Small intestine (tissue), 7 donors: ENCODE measurements at regions not wholly inside any gene's neighbourhood (a gene's known extent, or its start where the extent isn't known, plus 50 kb on each side); places are given as distances from the start of the nearest gene placed in this dataset.

Source experiments
- DNase-seq, 2 donors: peaks; one replicate each; pipeline versions ENCODE4 v3.0.0 to v3.0.0-alpha.2; 2013
- FAIRE-seq: peaks from 2 replicates; lab custom pipeline; 2012; peaks lifted over from hg19 to GRCh38; lab: Jason Lieb, UNC
- H3K27ac ChIP-seq, 3 donors: one replicate each; pipeline ENCODE4 v1.5.1; 2013; ENCODE audit warnings: low read length in 2 of 3, mild to moderate bottlenecking in 2 of 3, control low read depth in 1 of 3, inconsistent platforms in 1 of 3, low read depth in 1 of 3, moderate library complexity in 1 of 3
- H3K27me3 ChIP-seq, 3 donors: one replicate each; pipeline ENCODE4 v1.6.1; 2013; ENCODE audit warnings: low read length in 3 of 3, inconsistent platforms in 1 of 3; ENCODE audit not compliant: control insufficient read depth in 3 of 3, insufficient read depth in 3 of 3
- H3K36me3 ChIP-seq, 3 donors: one replicate each; pipeline ENCODE4 v1.6.1; 2013; ENCODE audit warnings: low read length in 3 of 3, inconsistent platforms in 1 of 3, low read depth in 1 of 3, mild to moderate bottlenecking in 1 of 3, moderate library complexity in 1 of 3; ENCODE audit not compliant: control insufficient read depth in 3 of 3, insufficient read depth in 2 of 3
- H3K4me1 ChIP-seq, 3 donors: one replicate each; pipeline ENCODE4 v1.6.1; 2013; ENCODE audit warnings: low read length in 2 of 3, inconsistent platforms in 1 of 3, low read depth in 1 of 3, mild to moderate bottlenecking in 1 of 3, moderate library complexity in 1 of 3; ENCODE audit not compliant: control insufficient read depth in 3 of 3, insufficient read depth in 2 of 3
- H3K4me3 ChIP-seq, 3 donors: one replicate each; pipeline ENCODE4 v1.5.1; 2013; ENCODE audit warnings: low read length in 3 of 3, control low read depth in 1 of 3, inconsistent platforms in 1 of 3, low read depth in 1 of 3, mild to moderate bottlenecking in 1 of 3, moderate library complexity in 1 of 3
- H3K9me3 ChIP-seq, 2 donors: one replicate each; pipeline ENCODE4 v1.6.1; 2013; ENCODE audit warnings: low read depth in 1 of 2, low read length in 1 of 2; ENCODE audit not compliant: control insufficient read depth in 2 of 2, insufficient read depth in 1 of 2
- WGBS, 3 donors: extraction: QIAGEN DNeasy Blood & Tissue Kit; methylation state at CpG; one replicate each; pipeline ENCODE4 v1.1.7; 2013; 5-methylcytosine and 5-hydroxymethylcytosine counted together
- donor health status: healthy with polysubstance abuse.
- donor health status: control.
- donor health status: control.
- donor health status: Bipolar disorder and iron deficiency.
- donor health status: healthy.

GRCh38 chr2:5433855-5434254 is 258.3 kb upstream of the SOX11 start:
- no peaks in the 10 kb centered on the region for H3K36me3 ChIP-seq
- H3K4me3 ChIP-seq = no peak overlapping the region
- no peaks in the 10 kb centered on the region for H3K27me3 ChIP-seq
- no peaks in the 10 kb centered on the region for H3K9me3 ChIP-seq
- no peak overlapping the region for H3K27ac ChIP-seq
- WGBS, 3 donors = 5 to 27% (median 20%) methylated on average over 2 of the region's 2 CpGs
- DNase-seq (no peak), FAIRE-seq (no peak)
- no peaks in the 10 kb centered on the region for H3K4me1 ChIP-seq

DNA sequence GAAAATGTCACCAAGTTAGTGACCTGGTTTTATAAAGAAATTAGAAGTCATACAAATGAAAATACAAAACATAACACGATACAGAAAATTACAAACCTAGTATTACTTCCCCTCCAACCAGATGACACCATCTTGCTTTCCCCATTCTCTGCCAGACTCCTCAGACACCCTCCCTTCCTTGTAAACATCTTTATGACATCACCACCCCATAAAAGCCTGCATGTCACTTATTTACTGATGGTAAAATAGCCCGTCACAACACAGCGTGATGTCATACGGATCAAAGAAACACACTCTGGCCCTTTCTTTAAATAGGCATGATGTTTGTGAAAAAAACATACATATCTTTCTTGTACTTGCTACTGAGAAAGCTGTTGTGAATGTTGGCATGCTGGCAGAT is 254.8 kb upstream of the SOX11 start:
- DNase-seq (no peak), FAIRE-seq (no peak)
- no peaks in the 10 kb centered on the region for H3K9me3 ChIP-seq
- H3K27me3 ChIP-seq = no peaks in the 10 kb centered on the region
- H3K4me3 ChIP-seq = no peak overlapping the region
- no peaks in the 10 kb centered on the region for H3K36me3 ChIP-seq
- 76 to 92% (median 90%) methylated on average over 4 of the region's 4 CpGs for WGBS, 3 donors
- H3K4me1 ChIP-seq = no peaks in the 10 kb centered on the region
- no peak overlapping the region for H3K27ac ChIP-seq

DNA sequence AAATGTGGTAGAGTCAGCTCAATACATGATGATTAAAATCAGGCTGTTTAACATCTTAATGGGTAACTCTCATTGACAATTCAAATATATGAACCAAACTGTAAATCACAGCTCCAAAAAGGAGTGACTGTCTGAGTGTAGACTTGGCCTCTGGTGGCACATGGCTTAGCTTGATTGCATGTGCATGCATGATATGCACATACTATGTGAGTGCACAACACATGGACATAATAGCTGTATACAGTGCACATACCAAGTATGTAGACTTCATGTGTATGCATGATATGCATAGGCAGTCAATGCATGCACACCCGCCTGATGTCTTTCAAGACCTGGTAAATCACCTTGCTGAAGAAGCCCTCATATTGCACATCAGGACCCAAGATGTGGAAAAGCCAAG is 252.0 kb upstream of the SOX11 start:
- WGBS, 3 donors = 89 to 100% (median 97%) methylated on average over 1 of the region's 1 CpG
- Histone ChIP-seq H3K9me3 (no peaks in the 10 kb centered on the region), H3K27ac (no peak overlapping the region), H3K4me1 (no peaks in the 10 kb centered on the region), H3K27me3 (no peaks in the 10 kb centered on the region), H3K4me3 (no peak overlapping the region), H3K36me3 (no peaks in the 10 kb centered on the region)
- DNase-seq (no peak), FAIRE-seq (no peak)

DNA sequence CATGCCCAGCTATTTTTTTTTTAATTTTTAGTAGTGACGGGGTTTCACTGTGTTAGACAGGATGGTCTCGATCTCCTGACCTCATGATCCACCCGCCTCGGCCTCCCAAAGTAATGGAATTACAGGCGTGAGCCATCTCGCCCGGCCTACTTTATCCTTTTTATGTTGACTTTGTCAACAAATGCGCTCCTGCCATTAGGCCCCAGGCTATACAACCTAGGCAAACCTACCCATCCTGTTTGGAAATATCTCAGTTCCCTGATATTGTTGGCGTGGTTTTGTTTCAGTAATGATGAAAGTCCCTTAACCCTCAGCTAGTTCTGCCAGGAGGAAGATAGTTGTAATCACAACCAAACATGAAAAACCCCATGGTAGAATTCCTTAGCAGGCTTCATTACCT is 249.4 kb upstream of the SOX11 start:
- DNase-seq (no peak), FAIRE-seq (no peak)
- 72 to 86% (median 81%) methylated on average over 9 of the region's 9 CpGs for WGBS, 3 donors

DNA sequence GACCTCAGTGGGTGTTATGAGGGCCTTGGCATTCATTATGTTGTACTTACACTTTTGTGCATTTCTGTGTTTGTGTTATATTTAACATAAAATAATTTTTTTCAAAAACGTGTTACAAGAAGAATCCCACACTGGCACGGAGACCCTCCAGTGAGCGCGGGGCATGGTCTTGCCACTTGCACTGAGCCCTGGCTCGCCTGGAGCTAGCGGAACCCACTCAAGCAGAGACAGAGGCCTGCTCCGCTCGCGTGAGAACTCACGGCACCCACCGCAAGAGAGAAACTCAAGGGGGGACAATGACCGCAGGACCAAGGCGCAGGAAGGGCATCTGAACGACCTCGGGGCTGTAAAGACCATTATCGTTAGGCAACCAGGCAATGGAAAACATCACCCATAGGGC is 248.0 kb upstream of the SOX11 start:
- H3K36me3 ChIP-seq = no peaks in the 10 kb centered on the region
- FAIRE-seq (no peak), DNase-seq (no peak)
- no peaks in the 10 kb centered on the region for H3K4me1 ChIP-seq
- no peaks in the 10 kb centered on the region for H3K9me3 ChIP-seq
- H3K27me3 ChIP-seq = no peaks in the 10 kb centered on the region
- H3K4me3 ChIP-seq = no peak overlapping the region
- 90 to 94% (median 93%) methylated on average over 16 of the region's 16 CpGs for WGBS, 3 donors
- H3K27ac ChIP-seq = no peak overlapping the region

More for the DNA sequence above, 249.4 kb upstream of the SOX11 start:
- no peaks in the 10 kb centered on the region for H3K36me3 ChIP-seq
- no peaks in the 10 kb centered on the region for H3K9me3 ChIP-seq
- H3K27me3 ChIP-seq = no peaks in the 10 kb centered on the region
- H3K27ac ChIP-seq = no peak overlapping the region
- H3K4me1 ChIP-seq = no peaks in the 10 kb centered on the region
- H3K4me3 ChIP-seq = no peak overlapping the region

GRCh38 chr2:5444854-5445253 is 247.3 kb upstream of the SOX11 start:
- FAIRE-seq = no peak
- Histone ChIP-seq H3K4me1 (no peaks in the 10 kb centered on the region), H3K4me3 (no peak overlapping the region), H3K36me3 (no peaks in the 10 kb centered on the region), H3K9me3 (no peaks in the 10 kb centered on the region), H3K27me3 (no peaks in the 10 kb centered on the region), H3K27ac (no peak overlapping the region)
- 82 to 94% (median 92%) methylated on average over 4 of the region's 4 CpGs for WGBS, 3 donors
- no peak for DNase-seq

DNA sequence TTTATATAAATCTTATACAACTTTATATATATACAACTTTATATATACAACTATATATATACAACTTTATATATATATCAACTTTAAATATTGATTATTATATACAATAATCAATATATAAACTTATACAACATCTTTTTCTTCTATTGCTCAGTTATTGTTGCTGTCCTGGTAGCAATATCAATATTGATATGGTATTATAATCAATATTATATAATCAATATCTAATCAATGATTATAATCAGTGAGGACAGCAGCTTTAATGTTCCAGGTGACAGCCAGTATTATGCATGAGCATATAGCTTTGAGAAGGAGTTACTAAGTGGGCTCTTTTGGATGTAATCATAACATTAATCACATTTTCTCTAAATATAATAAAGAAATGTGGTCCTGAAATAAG is 242.3 kb upstream of the SOX11 start:
- H3K27me3 ChIP-seq = no peaks in the 10 kb centered on the region
- no peaks in the 10 kb centered on the region for H3K9me3 ChIP-seq
- H3K27ac ChIP-seq = no peak overlapping the region
- no peak overlapping the region for H3K4me3 ChIP-seq
- no peaks in the 10 kb centered on the region for H3K4me1 ChIP-seq
- no peak for DNase-seq
- FAIRE-seq = no peak
- H3K36me3 ChIP-seq = no peaks in the 10 kb centered on the region

DNA sequence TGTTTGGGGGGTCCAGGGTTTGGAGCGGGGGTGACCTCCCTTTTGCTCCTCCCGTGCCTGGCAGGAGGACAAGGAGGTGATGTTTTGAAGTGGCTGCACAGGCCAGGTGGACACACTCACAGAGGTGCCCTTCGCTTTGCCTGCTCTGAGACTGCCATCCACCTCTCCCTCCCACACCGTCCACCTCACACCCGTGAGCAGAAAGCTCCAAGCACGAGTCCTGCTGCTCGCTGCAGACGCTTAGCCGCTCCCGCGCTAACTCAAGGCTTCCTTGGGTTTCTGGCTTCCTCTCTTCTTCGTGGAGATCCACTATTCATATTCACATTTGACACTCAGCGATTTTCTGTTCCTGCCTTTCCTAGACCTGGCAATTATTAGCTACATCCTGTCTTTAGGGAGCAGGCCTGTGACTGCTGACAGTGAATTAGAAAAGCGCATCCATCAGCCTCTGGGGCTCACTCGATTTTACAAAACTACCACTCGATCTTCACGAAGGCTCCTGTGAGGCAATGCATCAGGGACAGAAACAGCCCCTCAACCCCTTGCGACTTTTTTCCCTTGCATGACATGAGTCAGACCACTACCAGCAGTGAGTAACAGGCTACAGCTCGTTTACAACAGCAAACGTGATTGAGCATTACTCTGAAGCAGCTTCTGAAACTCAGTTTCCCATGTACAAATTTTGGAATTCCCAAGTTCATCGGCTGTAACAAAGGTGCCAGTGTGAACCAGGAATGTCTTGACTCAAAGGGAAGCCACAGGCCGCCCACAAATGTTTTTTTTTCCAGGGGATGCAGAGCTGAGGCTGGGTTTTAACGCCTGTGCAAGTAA is 238.7 kb upstream of the SOX11 start:
- no peaks in the 10 kb centered on the region for H3K36me3 ChIP-seq
- WGBS, 3 donors = 59 to 68% (median 64%) methylated on average over 23 of the region's 23 CpGs
- no peaks in the 10 kb centered on the region for H3K9me3 ChIP-seq
- no peaks in the 10 kb centered on the region for H3K4me1 ChIP-seq
- H3K27ac ChIP-seq = no peak overlapping the region
- DNase-seq = no peak
- no peaks in the 10 kb centered on the region for H3K27me3 ChIP-seq
- no peak for FAIRE-seq
- H3K4me3 ChIP-seq = no peak overlapping the region

GRCh38 chr2:5454051-5454390 is 238.2 kb upstream of the SOX11 start:
- H3K27ac ChIP-seq = no peak overlapping the region
- no peaks in the 10 kb centered on the region for H3K9me3 ChIP-seq
- H3K36me3 ChIP-seq = no peaks in the 10 kb centered on the region
- no peaks in the 10 kb centered on the region for H3K4me1 ChIP-seq
- FAIRE-seq (no peak), DNase-seq (no peak)
- WGBS, 3 donors = 56 to 61% (median 58%) methylated on average over 4 of the region's 4 CpGs
- H3K4me3 ChIP-seq = no peak overlapping the region
- no peaks in the 10 kb centered on the region for H3K27me3 ChIP-seq
